RWPE1 (cell line): ENCODE measurements at regions not wholly inside any gene's neighbourhood (a gene's known extent, or its start where the extent isn't known, plus 50 kb on each side); places are given as distances from the start of the nearest gene placed in this dataset.

Experiments used
- CTCF ChIA-PET: fragments of 350-600 bp; sonication (Branson Sonifier 250); formaldehyde crosslinking; extraction: SDS; loops from one replicate; lab custom pipeline; 2021; lab: Yijun Ruan, JAX
- POLR2A ChIA-PET: fragments of 400-600 bp; formaldehyde crosslinking; extraction: SDS; loops from one replicate; lab custom pipeline; 2020; ENCODE audit warnings: antibody characterized with exemption; ENCODE audit not compliant: low non-redundant PET; lab: Yijun Ruan, JAX
- DNase-seq: peaks from one replicate; pipeline ENCODE4 v3.0.0; 2012; ENCODE audit warnings: low spot score
- H3K27ac ChIP-seq: fragments of 450-650 bp; 2 replicates; pipeline ENCODE4 v1.5.1; 2017
- CTCF ChIP-seq: fragments of 450-650 bp; conservative IDR thresholded peaks from 2 replicates; pipeline ENCODE4 v1.5.1; 2017; ENCODE audit warnings: low read depth, mild to moderate bottlenecking

- DNase-seq, result no peak
- POLR2A ChIA-PET, result no interaction called here
- no peak overlapping the region for H3K27ac ChIP-seq
- CTCF ChIA-PET, result interaction anchor here (0.7 to 1.5 kb wide), 3 partner anchors 62 to 230 kb away, joined by 3 to 6 read pairs (median 3); no protein-coding TSS in a partner anchor
- no peak for TF ChIP-seq CTCF
Observed at GRCh38 chr5:165227515-165227914, 1722.1 kb downstream of the MAT2B start.

- no peak for DNase-seq
- POLR2A ChIA-PET, result no interaction called here
- CTCF ChIA-PET, result interaction anchor here (0.7 to 1.5 kb wide), 2 partner anchors 68 to 230 kb away, joined by 3 to 6 read pairs; no protein-coding TSS in a partner anchor
- TF ChIP-seq CTCF, result no peak
- H3K27ac ChIP-seq, result no peak overlapping the region
Observed at GRCh38 chr5:165228184-165228583, 1722.8 kb downstream of the MAT2B start.

- ChIA-PET CTCF (no interaction called here), POLR2A (no interaction called here)
- no peak for TF ChIP-seq CTCF
- H3K27ac ChIP-seq, result no peak overlapping the region
- no peak for DNase-seq
Observed at GRCh38 chr5:165231821-165232508, 1726.5 kb downstream of the MAT2B start.

GRCh38 chr5:165232509-165233028, 1727.2 kb downstream of the MAT2B start:
- no peak overlapping the region for H3K27ac ChIP-seq
- CTCF ChIA-PET, result no interaction called here
- POLR2A ChIA-PET, result no interaction called here
- no peak for DNase-seq
- no peak for TF ChIP-seq CTCF

- H3K27ac ChIP-seq, result no peak overlapping the region
- ChIA-PET POLR2A (no interaction called here), CTCF (no interaction called here)
- DNase-seq, result no peak
- TF ChIP-seq CTCF, result no peak
Observed at GRCh38 chr5:165241811-165242210, 1736.4 kb downstream of the MAT2B start.

GRCh38 chr5:165242646-165243045, 1737.2 kb downstream of the MAT2B start:
- POLR2A ChIA-PET, result no interaction called here
- CTCF ChIA-PET, result no interaction called here
- H3K27ac ChIP-seq, result no peak overlapping the region
- no peak for DNase-seq
- no peak for TF ChIP-seq CTCF
